WERI-Rb-1 (cell line): ENCODE measurements at regions not wholly inside any gene's neighbourhood (a gene's known extent, or its start where the extent isn't known, plus 50 kb on each side); places are given as distances from the start of the nearest gene placed in this dataset.

Source experiments
- DNase-seq: peaks from one replicate; pipeline ENCODE4 v3.0.0-alpha.2; 2020
- H3K27ac ChIP-seq: fragments of 250-450 bp; sonication (Bioruptor Pico); 2 replicates; pipeline ENCODE4 v1.5.1; 2020; ENCODE audit warnings: mild to moderate bottlenecking, moderate library complexity
- H3K27me3 ChIP-seq: fragments of 250-450 bp; sonication (Bioruptor Pico); 2 replicates; pipeline ENCODE4 v1.5.1; 2021; ENCODE audit warnings: mild to moderate bottlenecking, low read depth, moderate library complexity; ENCODE audit not compliant: insufficient read depth, severe bottlenecking
- H3K36me3 ChIP-seq: fragments of 250-450 bp; sonication (Bioruptor Pico); 2 replicates; pipeline ENCODE4 v1.5.1; 2020; ENCODE audit warnings: mild to moderate bottlenecking, moderate library complexity
- H3K4me3 ChIP-seq: 2 replicates; pipeline ENCODE4 v1.5.1; 2011; ENCODE audit warnings: low read depth, mild to moderate bottlenecking, control low read depth, low read length
- H3K9me3 ChIP-seq: fragments of 250-450 bp; sonication (Bioruptor Pico); 2 replicates; pipeline ENCODE4 v1.5.1; 2021; ENCODE audit warnings: mild to moderate bottlenecking, moderate library complexity; ENCODE audit not compliant: severe bottlenecking
- CTCF ChIP-seq: IDR thresholded peaks from 2 replicates; pipeline ENCODE4 v1.5.1; 2011; ENCODE audit warnings: low read depth, mild to moderate bottlenecking, control low read depth, inconsistent platforms, low read length

- H3K4me3 ChIP-seq, result no peak overlapping the region
- H3K36me3 ChIP-seq, result no peaks in the 10 kb centered on the region
- no peaks in the 10 kb centered on the region for H3K27me3 ChIP-seq
- DNase-seq, result no peak
- H3K27ac ChIP-seq, result no peak overlapping the region
- H3K9me3 ChIP-seq, result no peaks in the 10 kb centered on the region
- no peak for TF ChIP-seq CTCF
Observed at GRCh38 chr2:142827170-142827569, 50.3 kb upstream of the KYNU start.

- Histone ChIP-seq H3K27me3 (no peaks in the 10 kb centered on the region), H3K36me3 (no peaks in the 10 kb centered on the region), H3K9me3 (no peaks in the 10 kb centered on the region), H3K4me3 (no peak overlapping the region), H3K27ac (no peak overlapping the region)
- DNase-seq, result no peak
- TF ChIP-seq CTCF, result no peak
Observed at GRCh38 chr2:142825861-142826260, 51.6 kb upstream of the KYNU start.

GRCh38 chr2:142824756-142825155, 52.7 kb upstream of the KYNU start:
- DNase-seq, result no peak
- H3K9me3 ChIP-seq, result no peaks in the 10 kb centered on the region
- H3K36me3 ChIP-seq, result no peaks in the 10 kb centered on the region
- no peak overlapping the region for H3K4me3 ChIP-seq
- H3K27ac ChIP-seq, result no peak overlapping the region
- H3K27me3 ChIP-seq, result no peaks in the 10 kb centered on the region
- no peak for TF ChIP-seq CTCF

DNA sequence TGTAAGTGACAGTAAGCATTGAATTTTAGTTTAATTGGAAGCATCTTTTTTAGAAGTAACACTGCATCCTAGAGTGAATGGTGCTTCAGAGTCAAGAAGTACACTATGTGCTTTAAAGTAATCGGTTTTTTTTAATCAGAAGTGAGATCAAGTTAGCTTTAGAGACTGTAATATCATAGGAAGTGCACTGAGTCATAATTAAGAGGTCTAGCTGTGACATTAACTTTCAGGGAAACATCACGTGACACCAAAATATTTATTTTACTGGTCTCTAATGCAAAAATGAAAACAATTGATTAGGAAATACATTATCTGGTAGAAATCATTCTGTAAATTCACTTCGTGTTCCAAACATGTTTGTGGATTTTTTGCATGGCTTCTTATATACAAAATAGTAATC, 55.3 kb upstream of the KYNU start:
- Histone ChIP-seq H3K36me3 (no peaks in the 10 kb centered on the region), H3K9me3 (no peaks in the 10 kb centered on the region), H3K27ac (no peak overlapping the region), H3K27me3 (no peaks in the 10 kb centered on the region), H3K4me3 (no peak overlapping the region)
- DNase-seq, result no peak
- no peak for TF ChIP-seq CTCF

GRCh38 chr2:142819411-142819810, 58.1 kb upstream of the KYNU start:
- Histone ChIP-seq H3K36me3 (no peaks in the 10 kb centered on the region), H3K4me3 (no peak overlapping the region), H3K27ac (no peak overlapping the region), H3K9me3 (no peaks in the 10 kb centered on the region), H3K27me3 (no peaks in the 10 kb centered on the region)
- no peak for DNase-seq
- no peak for TF ChIP-seq CTCF

GRCh38 chr2:142815375-142815774, 62.1 kb upstream of the KYNU start:
- Histone ChIP-seq H3K9me3 (no peaks in the 10 kb centered on the region), H3K27ac (no peak overlapping the region), H3K36me3 (no peaks in the 10 kb centered on the region), H3K27me3 (no peaks in the 10 kb centered on the region), H3K4me3 (no peak overlapping the region)
- DNase-seq, result no peak
- TF ChIP-seq CTCF, result no peak
